ENCODE measurements at regions not wholly inside any gene's neighbourhood (a gene's known extent, or its start where the extent isn't known, plus 50 kb on each side); places are given as distances from the start of the nearest gene placed in this dataset.
"Not testable (repeated sequence)": the region's sequence is repeated elsewhere in the genome, so short reads cannot be mapped to it uniquely, and the experiment has no call there.

DNA sequence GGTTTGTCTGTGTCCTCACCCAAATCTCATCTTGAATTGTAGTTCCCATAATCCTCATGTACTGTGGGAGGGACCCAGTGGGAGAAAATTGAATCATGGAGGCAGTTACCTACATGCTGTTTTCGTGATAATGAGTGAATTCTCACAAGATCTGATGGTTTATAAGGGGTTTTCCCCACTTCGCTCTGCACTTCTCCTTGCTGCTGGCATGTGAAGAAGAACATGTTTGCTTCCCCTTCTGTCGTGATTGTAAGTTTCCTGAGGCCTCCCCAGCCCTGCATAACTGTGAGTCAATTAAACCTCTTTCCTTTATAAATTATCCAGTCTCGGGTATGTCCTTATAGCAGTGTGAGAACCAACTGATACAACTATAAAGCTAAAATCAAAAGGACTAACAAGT is 60.2 kb upstream of the RPL38 start:
- ATAC-seq (replicated peaks in 1 of 2); H3K4me3 Mint-ChIP-seq; DNase-seq; H3K4me1 Mint-ChIP-seq (ENCODE audit: low read depth); H3K27ac Mint-ChIP-seq: not testable (repeated sequence)
- H3K27me3 Mint-ChIP-seq (ENCODE audit: low read depth) = peaks cover 19% of the 10 kb centered on the region
- peaks cover 12 to 26% of the 10 kb centered on the region in 2 donors for H3K36me3 Mint-ChIP-seq (ENCODE audit: insufficient read depth in 2 of 2)
- peaks cover 9 to 13% of the 10 kb centered on the region in 2 donors for H3K9me3 Mint-ChIP-seq

DNA sequence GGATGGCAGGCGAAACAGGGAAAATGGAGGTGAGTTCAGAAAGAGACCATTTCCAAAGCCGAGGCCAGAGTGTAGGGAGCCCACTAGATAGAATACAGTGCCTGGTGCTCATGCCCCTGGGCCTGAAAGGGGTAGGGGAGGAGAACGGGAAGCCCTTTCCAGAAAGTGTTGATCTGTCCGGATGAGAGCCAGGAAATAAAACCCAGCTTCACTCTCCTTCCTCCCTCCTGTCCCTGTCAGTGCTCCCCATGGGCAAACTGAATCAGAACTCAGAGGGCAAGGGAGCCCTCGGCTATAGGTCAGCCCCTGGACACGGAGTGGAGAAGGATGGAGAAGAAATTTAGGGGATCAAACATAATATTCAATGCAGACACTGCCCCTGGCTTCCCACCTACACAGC is 57.7 kb upstream of the RPL38 start:
- Mint-ChIP-seq H3K4me1 (ENCODE audit: low read depth) (no peaks in the 10 kb centered on the region), H3K27ac (no peak overlapping the region), H3K9me3 (peaks cover 7 to 9% of the 10 kb centered on the region in 2 donors), H3K4me3 (no peak overlapping the region), H3K27me3 (ENCODE audit: low read depth) (peaks cover 32% of the 10 kb centered on the region), H3K36me3 (ENCODE audit: insufficient read depth in 2 of 2) (peaks cover 6 to 23% of the 10 kb centered on the region in 2 donors)
- DNase-seq = no peak
- ATAC-seq (replicated peaks in 1 of 2) = no peak

- peaks cover 7 to 8% of the 10 kb centered on the region in 2 donors for H3K9me3 Mint-ChIP-seq
- ATAC-seq (replicated peaks in 1 of 2) (no peak), DNase-seq (no peak)
- no peak overlapping the region for H3K4me3 Mint-ChIP-seq
- no peak overlapping the region for H3K27ac Mint-ChIP-seq
- H3K4me1 Mint-ChIP-seq (ENCODE audit: low read depth) = no peaks in the 10 kb centered on the region
- peaks cover 32% of the 10 kb centered on the region for H3K27me3 Mint-ChIP-seq (ENCODE audit: low read depth)
- peaks cover 4 to 21% of the 10 kb centered on the region in 2 donors for H3K36me3 Mint-ChIP-seq (ENCODE audit: insufficient read depth in 2 of 2)
Measured at GRCh38 chr17:74146196-74146595, 57.3 kb upstream of the RPL38 start.

DNA sequence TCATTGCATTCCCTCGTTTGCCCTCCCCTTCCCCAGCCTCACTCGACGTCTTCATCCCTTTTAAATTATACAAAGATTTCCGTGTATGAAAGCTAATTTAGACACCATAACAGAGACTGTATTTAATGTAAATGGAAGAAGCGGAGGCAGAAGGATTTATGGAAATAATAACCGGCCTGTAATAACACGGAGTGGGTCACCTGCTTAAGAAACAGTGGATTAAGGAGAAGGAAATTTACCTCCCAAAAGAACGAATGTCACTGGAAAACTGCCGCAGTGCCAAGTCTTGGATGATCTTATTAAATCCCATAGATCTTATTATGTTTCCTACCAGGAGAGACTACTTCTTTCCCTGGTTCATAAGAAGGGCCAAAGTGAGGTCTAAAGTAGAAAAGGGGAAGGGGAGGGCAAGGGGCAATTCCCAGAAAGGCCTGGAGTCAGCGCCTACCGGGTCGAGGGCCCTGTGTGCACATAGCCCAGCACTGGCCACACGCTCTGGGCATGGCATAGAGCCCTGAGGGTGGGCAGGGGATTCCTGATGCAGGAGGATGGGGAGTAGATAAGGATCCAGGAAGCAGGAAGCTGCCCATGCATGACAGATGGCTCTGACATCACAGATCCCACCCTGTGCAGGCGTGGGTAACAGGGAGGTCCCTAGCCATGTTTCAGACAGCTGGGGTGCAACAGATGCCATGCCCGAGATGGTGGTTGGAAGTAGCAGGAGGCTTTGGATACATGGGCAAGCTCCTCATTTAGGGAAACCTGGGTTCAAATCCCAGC is 56.2 kb upstream of the RPL38 start:
- H3K4me3 Mint-ChIP-seq = no peak overlapping the region
- H3K36me3 Mint-ChIP-seq (ENCODE audit: insufficient read depth in 2 of 2) = peaks cover 4 to 15% of the 10 kb centered on the region in 2 donors
- no peaks in the 10 kb centered on the region for H3K4me1 Mint-ChIP-seq (ENCODE audit: low read depth)
- no peak overlapping the region for H3K27ac Mint-ChIP-seq
- H3K27me3 Mint-ChIP-seq (ENCODE audit: low read depth) = peaks cover 32% of the 10 kb centered on the region
- ATAC-seq (replicated peaks in 1 of 2) (no peak), DNase-seq (no peak)
- peaks cover 5 to 7% of the 10 kb centered on the region in 2 donors for H3K9me3 Mint-ChIP-seq

DNA sequence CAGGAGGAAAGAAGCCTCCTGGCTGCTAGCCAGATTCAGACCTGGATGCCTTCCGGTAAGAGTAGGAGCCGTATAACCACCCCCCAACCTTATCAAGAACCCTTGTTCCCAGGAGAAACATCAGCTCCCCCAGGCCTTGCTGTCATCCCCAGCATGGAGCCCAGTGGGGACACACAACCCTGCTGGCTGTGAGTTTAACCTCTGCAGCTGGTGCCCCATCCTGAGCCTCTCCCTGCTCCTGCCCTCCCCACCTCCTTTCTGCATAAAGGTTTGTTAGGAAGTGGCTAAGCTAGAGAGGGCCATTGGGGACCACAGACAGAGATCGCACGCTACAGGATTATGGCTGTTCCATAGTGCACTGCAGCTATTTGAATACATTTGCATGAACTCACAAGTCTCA is 55.5 kb upstream of the RPL38 start:
- H3K4me3 Mint-ChIP-seq = no peak overlapping the region
- no peak for ATAC-seq (replicated peaks in 1 of 2)
- H3K27ac Mint-ChIP-seq = no peak overlapping the region

GRCh38 chr17:74148446-74148845 is 55.0 kb upstream of the RPL38 start:
- Mint-ChIP-seq H3K27ac (no peak overlapping the region), H3K36me3 (ENCODE audit: insufficient read depth in 2 of 2) (peaks cover 2 to 10% of the 10 kb centered on the region in 2 donors), H3K4me3 (no peak overlapping the region), H3K4me1 (ENCODE audit: low read depth) (no peaks in the 10 kb centered on the region), H3K27me3 (ENCODE audit: low read depth) (peaks cover 32% of the 10 kb centered on the region), H3K9me3 (peaks cover 3% of the 10 kb centered on the region in 2 donors)
- DNase-seq (no peak), ATAC-seq (replicated peaks in 1 of 2) (no peak)

More for the DNA sequence above, 55.5 kb upstream of the RPL38 start:
- Mint-ChIP-seq H3K4me1 (ENCODE audit: low read depth) (no peaks in the 10 kb centered on the region), H3K9me3 (peaks cover 5% of the 10 kb centered on the region in 2 donors), H3K27me3 (ENCODE audit: low read depth) (peaks cover 32% of the 10 kb centered on the region), H3K36me3 (ENCODE audit: insufficient read depth in 2 of 2) (peaks cover 2 to 11% of the 10 kb centered on the region in 2 donors)
- DNase-seq = no peak

DNA sequence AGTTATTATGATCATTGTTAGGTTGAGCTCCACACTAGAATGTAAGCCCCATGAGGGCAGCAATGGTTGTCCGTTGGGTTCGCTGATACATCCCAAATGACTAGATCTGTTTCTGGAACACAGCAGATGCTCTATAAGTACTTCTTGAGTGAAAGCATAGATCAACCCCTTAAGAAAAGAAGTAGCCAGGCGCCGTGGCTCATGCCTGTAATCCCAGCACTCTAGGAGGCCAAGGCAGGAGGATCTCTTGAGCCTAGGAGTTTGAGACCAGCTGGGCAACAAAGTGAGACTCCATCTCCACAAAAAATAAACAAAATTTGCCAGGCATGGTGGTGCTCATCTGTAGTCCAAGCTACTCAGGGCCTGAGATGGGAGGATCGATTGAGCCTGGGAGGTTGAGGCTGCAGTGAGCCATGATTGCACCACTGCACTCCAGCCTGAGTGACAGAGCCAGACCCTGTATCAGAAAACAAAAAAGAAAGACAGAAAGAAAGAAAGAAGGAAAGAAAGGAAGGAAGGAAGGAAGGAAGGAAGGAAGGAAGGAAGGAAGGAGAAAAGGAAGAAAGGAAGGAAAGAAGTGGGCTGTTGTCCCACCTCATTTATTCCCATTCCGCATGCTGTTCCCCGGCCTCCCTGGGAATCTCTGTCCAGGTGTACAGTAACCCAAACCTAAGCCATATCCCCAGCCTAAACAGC is 54.4 kb upstream of the RPL38 start:
- Mint-ChIP-seq H3K9me3 (peaks cover under 1% of the 10 kb centered on the region in 2 donors), H3K27ac (no peak overlapping the region), H3K27me3 (ENCODE audit: low read depth) (peaks cover 32% of the 10 kb centered on the region), H3K4me1 (ENCODE audit: low read depth) (no peaks in the 10 kb centered on the region), H3K4me3 (no peak overlapping the region), H3K36me3 (ENCODE audit: insufficient read depth in 2 of 2) (peaks cover 2 to 5% of the 10 kb centered on the region in 2 donors)
- no peak for DNase-seq
- ATAC-seq (replicated peaks in 1 of 2) = no peak

DNA sequence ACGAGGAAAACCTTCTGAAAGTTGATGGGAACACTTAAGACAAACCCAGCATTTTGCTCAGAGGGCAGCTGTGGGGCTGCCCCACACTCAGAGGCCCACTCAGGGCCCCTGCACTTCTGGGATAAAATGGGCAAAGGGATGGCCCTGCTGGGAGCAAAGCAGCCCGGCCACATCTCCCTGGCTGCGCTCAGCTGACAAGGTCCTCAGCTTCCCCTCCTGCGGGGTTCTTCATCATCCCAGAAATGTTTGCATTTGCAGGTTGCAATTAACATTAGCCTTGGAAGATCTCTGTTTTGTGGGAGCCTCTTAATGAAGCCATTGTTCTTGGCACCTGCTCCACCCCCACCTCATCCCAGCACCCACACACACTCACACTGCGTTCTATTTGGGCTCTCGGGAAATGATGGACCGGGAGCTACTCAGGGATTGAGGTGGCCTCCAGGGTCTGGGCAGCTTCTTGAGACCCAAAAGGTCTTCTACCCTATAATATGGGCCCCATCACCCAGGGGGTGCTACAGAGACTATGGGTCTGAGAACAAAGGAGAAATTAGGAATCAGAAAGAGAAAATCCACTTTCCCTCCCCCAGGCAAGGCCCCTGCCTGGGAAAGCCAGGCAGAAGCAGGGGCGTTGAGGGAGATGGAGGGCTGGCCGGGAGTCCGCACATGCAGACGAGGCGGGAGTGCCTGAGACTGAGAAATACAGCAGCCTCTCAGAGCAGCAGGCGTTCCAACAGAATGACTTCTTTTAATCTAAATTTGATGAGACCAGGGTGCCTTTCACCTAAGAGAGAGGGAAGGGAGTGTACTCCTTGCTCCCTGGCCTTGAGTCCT is 53.7 kb upstream of the RPL38 start:
- DNase-seq (no peak), ATAC-seq (replicated peaks in 1 of 2) (no peak)
- Mint-ChIP-seq H3K27me3 (ENCODE audit: low read depth) (peaks cover 35% of the 10 kb centered on the region), H3K4me3 (no peak overlapping the region), H3K4me1 (ENCODE audit: low read depth) (no peaks in the 10 kb centered on the region), H3K9me3 (no peaks in the 10 kb centered on the region), H3K36me3 (ENCODE audit: insufficient read depth in 2 of 2) (no peaks in the 10 kb centered on the region), H3K27ac (no peak overlapping the region)

DNA sequence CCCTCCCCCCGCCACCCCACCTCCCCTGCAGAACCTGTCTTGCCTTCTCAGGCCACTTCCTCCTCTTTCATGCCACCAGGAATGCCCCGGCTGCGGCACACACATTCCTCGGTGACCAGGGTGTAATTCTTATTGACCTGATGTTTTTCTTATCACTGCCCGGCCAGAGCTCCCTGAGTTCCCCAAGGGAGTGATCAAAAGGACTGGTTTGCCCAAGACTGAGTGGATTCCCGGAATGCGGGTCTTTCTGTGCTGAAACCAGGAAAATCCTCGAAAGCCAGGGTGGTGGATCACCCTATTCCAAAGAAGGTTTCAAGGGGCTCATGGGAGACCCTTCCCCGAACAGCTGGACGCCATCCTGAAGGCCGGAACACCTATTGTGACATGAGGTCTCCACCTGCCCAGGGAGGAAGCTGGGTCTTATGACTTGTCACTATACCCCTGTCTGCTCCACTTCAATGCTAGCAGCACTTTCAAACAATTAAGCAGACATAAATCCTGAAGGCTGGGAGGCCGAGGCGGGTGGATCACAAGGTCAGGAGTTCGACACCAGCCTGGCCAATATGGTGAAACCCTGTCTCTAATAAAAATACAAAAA is 53.0 kb upstream of the RPL38 start:
- Mint-ChIP-seq H3K4me3 (no peak overlapping the region), H3K27ac (no peak overlapping the region), H3K9me3 (no peaks in the 10 kb centered on the region), H3K36me3 (ENCODE audit: insufficient read depth in 2 of 2) (no peaks in the 10 kb centered on the region), H3K27me3 (ENCODE audit: low read depth) (peaks cover 37% of the 10 kb centered on the region), H3K4me1 (ENCODE audit: low read depth) (no peaks in the 10 kb centered on the region)
- no peak for ATAC-seq (replicated peaks in 1 of 2)
- no peak for DNase-seq

- H3K36me3 Mint-ChIP-seq (ENCODE audit: insufficient read depth in 2 of 2) = no peaks in the 10 kb centered on the region
- no peaks in the 10 kb centered on the region for H3K4me1 Mint-ChIP-seq (ENCODE audit: low read depth)
- no peak for DNase-seq
- H3K27me3 Mint-ChIP-seq (ENCODE audit: low read depth) = peaks cover 37% of the 10 kb centered on the region
- H3K9me3 Mint-ChIP-seq = no peaks in the 10 kb centered on the region
- no peak overlapping the region for H3K4me3 Mint-ChIP-seq
- H3K27ac Mint-ChIP-seq = no peak overlapping the region
- no peak for ATAC-seq (replicated peaks in 1 of 2)
Measured at GRCh38 chr17:74151551-74152315, 51.7 kb upstream of the RPL38 start.

GRCh38 chr17:74152591-74153455 is 50.7 kb upstream of the RPL38 start:
- Mint-ChIP-seq H3K4me1 (ENCODE audit: low read depth) (no peaks in the 10 kb centered on the region), H3K9me3 (no peaks in the 10 kb centered on the region), H3K36me3 (ENCODE audit: insufficient read depth in 2 of 2) (no peaks in the 10 kb centered on the region), H3K4me3 (no peak overlapping the region), H3K27me3 (ENCODE audit: low read depth) (peaks cover 26% of the 10 kb centered on the region), H3K27ac (no peak overlapping the region)
- ATAC-seq (replicated peaks in 1 of 2) (no peak), DNase-seq (no peak)

GRCh38 chr17:74153456-74153810 is 50.0 kb upstream of the RPL38 start:
- H3K27ac Mint-ChIP-seq = no peak overlapping the region
- peaks cover 24% of the 10 kb centered on the region for H3K27me3 Mint-ChIP-seq (ENCODE audit: low read depth)
- no peak for ATAC-seq (replicated peaks in 1 of 2)
- no peaks in the 10 kb centered on the region for H3K36me3 Mint-ChIP-seq (ENCODE audit: insufficient read depth in 2 of 2)
- H3K9me3 Mint-ChIP-seq = no peaks in the 10 kb centered on the region
- H3K4me3 Mint-ChIP-seq = no peak overlapping the region
- H3K4me1 Mint-ChIP-seq (ENCODE audit: low read depth) = no peaks in the 10 kb centered on the region
- DNase-seq = no peak

Measured in activated T-cell treated with anti-CD3 and anti-CD28 coated beads, Interleukin-2, amount 50 U/mL, for 72 hours (primary cell).